GM12878 (cell line): ENCODE measurements at regions not wholly inside any gene's neighbourhood (a gene's known extent, or its start where the extent isn't known, plus 50 kb on each side); places are given as distances from the start of the nearest gene placed in this dataset.

Source experiments
- BHLHE40 ChIP-seq, 2 experiments: fragments of 450-650 bp in 1 of 2; IDR thresholded peaks; 2 replicates each; pipeline ENCODE4 v1.6.1; 2011 to 2017; ENCODE audit warnings: low read depth in 2 of 2, borderline replicate concordance in 1 of 2, improper control_type of control experiment in 1 of 2, low read length in 1 of 2, mild to moderate bottlenecking in 1 of 2
- BRCA1 ChIP-seq: IDR thresholded peaks from 2 replicates; pipeline ENCODE4 v1.6.1; 2011; ENCODE audit warnings: low read depth, low read length, improper control_type of control experiment
- GATAD2B ChIP-seq: fragments of 450-650 bp; conservative IDR thresholded peaks from 2 replicates; pipeline ENCODE4 v1.6.1; 2017; ENCODE audit warnings: low read depth, mild to moderate bottlenecking, moderate library complexity
- HDAC2 ChIP-seq: fragments of 200-600 bp; sonication (generic); IDR thresholded peaks from 2 replicates; pipeline ENCODE4 v1.6.1; 2017
- MEF2B ChIP-seq: fragments of 450-650 bp; IDR thresholded peaks from 2 replicates; pipeline ENCODE4 v1.6.1; 2018; ENCODE audit warnings: mild to moderate bottlenecking, moderate library complexity; ENCODE audit not compliant: partially characterized antibody, poor library complexity, severe bottlenecking
- NR2C2 ChIP-seq: IDR thresholded peaks from 2 replicates; pipeline ENCODE4 v1.6.1; 2011; ENCODE audit warnings: borderline replicate concordance, low read depth; ENCODE audit not compliant: control insufficient read depth, insufficient read length
- POLR2A ChIP-seq: IDR thresholded peaks from 2 replicates; pipeline ENCODE4 v1.6.1; 2011; ENCODE audit warnings: low read depth, mild to moderate bottlenecking, low read length
- POLR2AphosphoS5 ChIP-seq: IDR thresholded peaks from 2 replicates; pipeline ENCODE4 v1.6.1; 2011; ENCODE audit warnings: mild to moderate bottlenecking, low read length, inconsistent platforms
- RB1 ChIP-seq: fragments of 450-650 bp; formaldehyde crosslinking; IDR thresholded peaks from 2 replicates; pipeline ENCODE4 v1.6.1; 2017; ENCODE audit warnings: mild to moderate bottlenecking, borderline replicate concordance
- SMC3 ChIP-seq: IDR thresholded peaks from 2 replicates; pipeline ENCODE4 v1.6.1; 2011; ENCODE audit warnings: low read length, improper control_type of control experiment, borderline replicate concordance
- ZNF274 ChIP-seq: IDR thresholded peaks from one replicate; pipeline ENCODE4 v1.8.0; 2011; ENCODE audit not compliant: insufficient read length, insufficient read depth
- TF ChIP-seq, protein P1 (sequence below): IDR thresholded peaks from 2 replicates; pipeline ENCODE4 v1.6.1; 2011; ENCODE audit warnings: low read depth, mild to moderate bottlenecking, low read length, moderate library complexity, borderline replicate concordance; ENCODE audit errors: extremely low read depth
- TF ChIP-seq, protein P2 (sequence below), 3 experiments: IDR thresholded peaks in 2 of 3; conservative IDR thresholded peaks in 1 of 3; 2 replicates each; pipeline ENCODE4 v1.5.1; 2011; ENCODE audit warnings: low read depth in 3 of 3, low read length in 3 of 3, mild to moderate bottlenecking in 3 of 3, control low read depth in 2 of 3, moderate library complexity in 2 of 3, inconsistent platforms in 1 of 3, mixed read lengths in 1 of 3; ENCODE audit not compliant: control insufficient read depth in 2 of 3, insufficient read depth in 1 of 3; ENCODE audit errors: extremely low read depth in 1 of 3

DNA sequence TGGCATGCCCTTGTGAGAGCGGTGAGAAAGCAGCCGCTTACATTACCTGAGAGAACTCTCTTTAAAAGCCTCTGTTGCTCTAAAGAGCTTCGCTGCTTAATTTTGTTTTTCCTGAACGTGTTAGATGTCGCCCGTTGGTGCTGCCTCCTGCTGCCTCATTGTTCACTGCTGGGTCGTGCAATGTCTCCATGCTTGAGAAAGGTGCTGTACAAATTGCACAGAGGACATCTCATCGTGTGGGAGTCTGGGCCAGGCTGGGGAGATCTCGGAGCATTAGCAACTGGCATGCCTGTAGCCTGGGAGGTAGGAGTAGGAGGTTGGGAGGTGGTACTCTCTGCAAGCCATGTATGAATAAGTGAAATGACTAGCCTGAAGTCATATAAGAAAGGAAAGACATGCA, 686.0 kb downstream of the NOVA1 start:
- TF ChIP-seq, protein P1, sequence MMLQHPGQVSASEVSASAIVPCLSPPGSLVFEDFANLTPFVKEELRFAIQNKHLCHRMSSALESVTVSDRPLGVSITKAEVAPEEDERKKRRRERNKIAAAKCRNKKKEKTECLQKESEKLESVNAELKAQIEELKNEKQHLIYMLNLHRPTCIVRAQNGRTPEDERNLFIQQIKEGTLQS: no peak
- TF ChIP-seq, protein P2, sequence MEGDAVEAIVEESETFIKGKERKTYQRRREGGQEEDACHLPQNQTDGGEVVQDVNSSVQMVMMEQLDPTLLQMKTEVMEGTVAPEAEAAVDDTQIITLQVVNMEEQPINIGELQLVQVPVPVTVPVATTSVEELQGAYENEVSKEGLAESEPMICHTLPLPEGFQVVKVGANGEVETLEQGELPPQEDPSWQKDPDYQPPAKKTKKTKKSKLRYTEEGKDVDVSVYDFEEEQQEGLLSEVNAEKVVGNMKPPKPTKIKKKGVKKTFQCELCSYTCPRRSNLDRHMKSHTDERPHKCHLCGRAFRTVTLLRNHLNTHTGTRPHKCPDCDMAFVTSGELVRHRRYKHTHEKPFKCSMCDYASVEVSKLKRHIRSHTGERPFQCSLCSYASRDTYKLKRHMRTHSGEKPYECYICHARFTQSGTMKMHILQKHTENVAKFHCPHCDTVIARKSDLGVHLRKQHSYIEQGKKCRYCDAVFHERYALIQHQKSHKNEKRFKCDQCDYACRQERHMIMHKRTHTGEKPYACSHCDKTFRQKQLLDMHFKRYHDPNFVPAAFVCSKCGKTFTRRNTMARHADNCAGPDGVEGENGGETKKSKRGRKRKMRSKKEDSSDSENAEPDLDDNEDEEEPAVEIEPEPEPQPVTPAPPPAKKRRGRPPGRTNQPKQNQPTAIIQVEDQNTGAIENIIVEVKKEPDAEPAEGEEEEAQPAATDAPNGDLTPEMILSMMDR (IDR thresholded peaks at IDR 0.05 in 2 of 3, conservative IDR thresholded peaks at IDR 0.05 in 1 of 3; ENCODE audit: control insufficient read depth in 2 of 3, extremely low read depth in 1 of 3, insufficient read depth in 1 of 3, low read depth in 3 of 3, low read length in 3 of 3): no peak
- no peak for TF ChIP-seq BHLHE40 (IDR thresholded peaks at IDR 0.05; ENCODE audit: borderline replicate concordance in 1 of 2, low read depth in 2 of 2, low read length in 1 of 2)
- TF ChIP-seq POLR2A: no peak
- no peak for TF ChIP-seq HDAC2
- no peak for TF ChIP-seq MEF2B
- TF ChIP-seq ZNF274: no peak
- TF ChIP-seq BRCA1: no peak
- no peak for TF ChIP-seq SMC3
- TF ChIP-seq POLR2AphosphoS5: no peak
- TF ChIP-seq NR2C2: no peak
- TF ChIP-seq GATAD2B: no peak
- TF ChIP-seq RB1: no peak
